ENCODE measurements at regions not wholly inside any gene's neighbourhood (a gene's known extent, or its start where the extent isn't known, plus 50 kb on each side); places are given as distances from the start of the nearest gene placed in this dataset.

- DNase-seq (ENCODE audit: low read depth): peak; percentile 47
Observed at GRCh38 chr4:177573507-177573906, 131.3 kb upstream of the AGA start.

- DNase-seq (ENCODE audit: low read depth): no peak
Observed at GRCh38 chr4:177574446-177574845, 132.2 kb upstream of the AGA start.

- no peak for DNase-seq (ENCODE audit: low read depth)
Observed at GRCh38 chr4:177579649-177580048, 137.4 kb upstream of the AGA start.

- DNase-seq (ENCODE audit: low read depth): no peak
Observed at GRCh38 chr4:177582992-177583391, 140.8 kb upstream of the AGA start.

GRCh38 chr4:177587989-177588388 is 145.8 kb upstream of the AGA start:
- DNase-seq (ENCODE audit: low read depth): no peak

GRCh38 chr4:177595386-177595785 is 153.1 kb upstream of the AGA start:
- DNase-seq (ENCODE audit: low read depth): no peak

- DNase-seq (ENCODE audit: low read depth): peak; percentile 42
Observed at GRCh38 chr4:177596035-177596434, 153.8 kb upstream of the AGA start.

- no peak for DNase-seq (ENCODE audit: low read depth)
Observed at GRCh38 chr4:177596991-177597390, 154.8 kb upstream of the AGA start.

- DNase-seq (ENCODE audit: low read depth): no peak
Observed at GRCh38 chr4:177605252-177605651, 163.0 kb upstream of the AGA start.

- no peak for DNase-seq (ENCODE audit: low read depth)
Observed at GRCh38 chr4:177607111-177607573, 164.9 kb upstream of the AGA start.

- no peak for DNase-seq (ENCODE audit: low read depth)
Observed at GRCh38 chr4:177611974-177612664, 169.9 kb upstream of the AGA start.

- no peak for DNase-seq (ENCODE audit: low read depth)
Observed at GRCh38 chr4:177612684-177613083, 170.4 kb upstream of the AGA start.

- no peak for DNase-seq (ENCODE audit: low read depth)
Observed at GRCh38 chr4:177632481-177632880, 190.2 kb upstream of the AGA start.

GRCh38 chr4:177638871-177639270 is 196.6 kb upstream of the AGA start:
- no peak for DNase-seq (ENCODE audit: low read depth)

- no peak for DNase-seq (ENCODE audit: low read depth)
Observed at GRCh38 chr4:177640864-177641263, 198.6 kb upstream of the AGA start.

GRCh38 chr4:177660223-177660622 is 218.0 kb upstream of the AGA start:
- no peak for DNase-seq (ENCODE audit: low read depth)

- DNase-seq (ENCODE audit: low read depth): no peak
Observed at GRCh38 chr4:177667687-177668086, 225.4 kb upstream of the AGA start.

- no peak for DNase-seq (ENCODE audit: low read depth)
Observed at GRCh38 chr4:177671387-177671786, 229.2 kb upstream of the AGA start.

GRCh38 chr4:177671845-177672244 is 229.6 kb upstream of the AGA start:
- DNase-seq (ENCODE audit: low read depth): no peak

GRCh38 chr4:177673985-177674489 is 231.8 kb upstream of the AGA start:
- DNase-seq (ENCODE audit: low read depth): no peak

GRCh38 chr4:177680308-177680707 is 238.1 kb upstream of the AGA start:
- no peak for DNase-seq (ENCODE audit: low read depth)

GRCh38 chr4:177681902-177682301 is 239.7 kb upstream of the AGA start:
- DNase-seq (ENCODE audit: low read depth): no peak

- no peak for DNase-seq (ENCODE audit: low read depth)
Observed at GRCh38 chr4:177687117-177687516, 244.9 kb upstream of the AGA start.

GRCh38 chr4:177692907-177693306 is 250.7 kb upstream of the AGA start:
- no peak for DNase-seq (ENCODE audit: low read depth)

All from GM04504 (cell line).